Mesothelial cell of epicardium (in vitro differentiated cells): ENCODE measurements at regions not wholly inside any gene's neighbourhood (a gene's known extent, or its start where the extent isn't known, plus 50 kb on each side); places are given as distances from the start of the nearest gene placed in this dataset.

Source experiments
- DNase-seq, 2 experiments: peaks; one replicate each; pipeline ENCODE4 v3.0.0; 2021; ENCODE audit warnings: low spot score in 2 of 2; ENCODE audit not compliant: unreplicated experiment in 2 of 2
- H3K27ac Mint-ChIP-seq: 2 replicates; pipeline ENCODE4 v1.8.0; 2021; ENCODE audit warnings: mixed read lengths
- H3K27me3 Mint-ChIP-seq: 2 replicates; pipeline ENCODE4 v1.8.0; 2021; ENCODE audit warnings: low read depth, mixed read lengths
- H3K36me3 Mint-ChIP-seq: 2 replicates; pipeline ENCODE4 v1.8.0; 2021; ENCODE audit warnings: mixed read lengths
- H3K4me1 Mint-ChIP-seq: 2 replicates; pipeline ENCODE4 v1.8.0; 2021; ENCODE audit warnings: mixed read lengths
- H3K4me3 Mint-ChIP-seq: 2 replicates; pipeline ENCODE4 v1.8.0; 2021; ENCODE audit warnings: mild to moderate bottlenecking, moderate library complexity, mixed read lengths
- H3K9me3 Mint-ChIP-seq: 2 replicates; pipeline ENCODE4 v1.8.0; 2021; ENCODE audit warnings: mixed read lengths
- CTCF ChIP-seq: fragments of 200-600 bp; sonication (generic); IDR thresholded peaks from one replicate; pipeline ENCODE4 v1.5.0; 2021; ENCODE audit warnings: antibody characterized with exemption; ENCODE audit not compliant: unreplicated experiment

DNA sequence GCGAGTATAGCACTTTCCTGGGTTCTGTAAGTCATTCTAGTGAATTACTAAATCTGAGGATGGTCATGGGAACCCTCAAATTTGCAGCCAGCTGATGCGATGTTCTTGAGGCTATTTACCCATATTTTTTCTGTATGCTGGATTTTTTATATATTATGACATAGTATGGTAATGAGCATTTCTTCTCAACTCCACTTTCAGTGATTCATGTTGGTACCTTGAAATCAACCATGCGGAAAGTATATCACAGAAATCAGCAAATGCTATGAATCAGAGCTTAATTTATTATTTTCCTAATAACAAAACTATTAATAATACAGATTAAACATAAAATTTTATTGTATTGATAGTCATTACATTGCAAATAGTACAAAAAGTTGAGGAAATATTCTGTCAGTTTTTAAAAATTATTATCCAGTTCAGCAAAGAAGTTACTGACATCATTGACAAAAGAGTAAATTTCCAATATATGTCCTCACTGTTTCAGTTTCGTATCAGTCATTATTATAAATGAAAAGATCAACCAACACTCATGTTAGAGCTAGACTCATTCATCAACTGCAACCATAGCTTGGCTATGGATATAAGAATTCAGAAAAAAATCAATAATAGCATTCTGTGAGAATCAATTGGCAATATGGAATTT is 164.3 kb upstream of the SETMAR start:
- Mint-ChIP-seq H3K27ac (no peak overlapping the region), H3K36me3 (no peaks in the 10 kb centered on the region), H3K4me1 (no peaks in the 10 kb centered on the region), H3K9me3 (peaks cover 16% of the 10 kb centered on the region), H3K4me3 (no peak overlapping the region), H3K27me3 (peaks cover 5% of the 10 kb centered on the region)
- no peak for TF ChIP-seq CTCF
- no peak for DNase-seq

- no peak overlapping the region for H3K4me3 Mint-ChIP-seq
- no peak for TF ChIP-seq CTCF
- no peaks in the 10 kb centered on the region for H3K4me1 Mint-ChIP-seq
- H3K27me3 Mint-ChIP-seq = peaks cover 5% of the 10 kb centered on the region
- H3K27ac Mint-ChIP-seq = no peak overlapping the region
- no peaks in the 10 kb centered on the region for H3K36me3 Mint-ChIP-seq
- no peak for DNase-seq
- peaks cover 10% of the 10 kb centered on the region for H3K9me3 Mint-ChIP-seq
Measured at GRCh38 chr3:4139462-4140140, 163.6 kb upstream of the SETMAR start.

GRCh38 chr3:4140921-4141320 is 162.2 kb upstream of the SETMAR start:
- H3K9me3 Mint-ChIP-seq = peaks cover 1% of the 10 kb centered on the region
- TF ChIP-seq CTCF = no peak
- DNase-seq = no peak
- H3K36me3 Mint-ChIP-seq = no peaks in the 10 kb centered on the region
- no peaks in the 10 kb centered on the region for H3K4me1 Mint-ChIP-seq
- peaks cover 5% of the 10 kb centered on the region for H3K27me3 Mint-ChIP-seq
- H3K4me3 Mint-ChIP-seq = no peak overlapping the region
- no peak overlapping the region for H3K27ac Mint-ChIP-seq

DNA sequence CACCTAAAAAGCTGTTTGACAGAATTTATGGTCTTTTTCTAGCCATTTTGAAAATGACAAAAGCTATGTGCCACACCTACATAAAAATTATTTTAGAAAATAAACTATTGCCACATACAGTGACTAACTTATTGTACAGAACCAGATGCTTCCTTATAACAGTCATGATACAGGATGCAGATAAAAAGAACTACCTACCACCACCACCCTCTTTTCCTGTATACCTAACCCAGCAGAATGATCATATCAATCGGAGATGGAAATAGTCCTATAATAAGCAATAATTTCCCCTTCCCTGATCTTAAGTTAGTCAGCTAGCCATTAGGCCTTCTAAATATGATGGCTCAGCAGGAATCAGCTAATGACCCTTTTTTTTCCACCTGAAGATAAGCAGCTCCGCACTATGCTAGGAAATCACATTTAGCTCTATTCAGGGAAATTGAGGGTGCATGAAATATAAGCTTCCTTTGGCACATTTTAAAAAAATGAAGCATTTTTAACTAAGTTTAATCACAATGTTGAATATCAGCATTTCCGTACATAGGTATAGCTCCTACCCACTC is 155.5 kb upstream of the SETMAR start:
- Mint-ChIP-seq H3K27me3 (peaks cover 1% of the 10 kb centered on the region), H3K27ac (no peak overlapping the region), H3K4me3 (no peak overlapping the region), H3K9me3 (peaks cover 4% of the 10 kb centered on the region), H3K4me1 (no peaks in the 10 kb centered on the region), H3K36me3 (no peaks in the 10 kb centered on the region)
- DNase-seq = no peak
- TF ChIP-seq CTCF = no peak

DNA sequence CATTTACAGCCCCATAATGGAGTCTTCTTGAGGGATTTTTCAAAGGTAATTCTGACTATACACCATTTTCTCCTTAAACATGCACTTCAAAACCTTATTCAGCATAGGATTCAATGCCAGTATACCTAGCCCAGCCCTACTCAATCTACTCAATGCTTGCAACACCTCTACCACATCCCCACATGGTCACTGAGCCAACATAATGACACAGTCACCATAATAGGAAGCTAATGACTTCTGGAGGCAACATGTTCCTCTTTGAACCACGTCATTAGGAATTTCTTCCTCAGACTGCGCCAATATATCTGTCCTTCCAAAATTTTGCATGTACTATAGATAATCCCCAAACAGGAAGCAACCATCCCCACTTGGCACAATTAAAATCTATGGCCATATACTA is 153.9 kb upstream of the SETMAR start:
- Mint-ChIP-seq H3K9me3 (peaks cover 4% of the 10 kb centered on the region), H3K4me3 (no peak overlapping the region), H3K27ac (no peak overlapping the region), H3K4me1 (no peaks in the 10 kb centered on the region), H3K36me3 (no peaks in the 10 kb centered on the region), H3K27me3 (peaks cover 3% of the 10 kb centered on the region)
- no peak for TF ChIP-seq CTCF
- DNase-seq = no peak
